ENCODE measurements at regions not wholly inside any gene's neighbourhood (a gene's known extent, or its start where the extent isn't known, plus 50 kb on each side); places are given as distances from the start of the nearest gene placed in this dataset.

DNA sequence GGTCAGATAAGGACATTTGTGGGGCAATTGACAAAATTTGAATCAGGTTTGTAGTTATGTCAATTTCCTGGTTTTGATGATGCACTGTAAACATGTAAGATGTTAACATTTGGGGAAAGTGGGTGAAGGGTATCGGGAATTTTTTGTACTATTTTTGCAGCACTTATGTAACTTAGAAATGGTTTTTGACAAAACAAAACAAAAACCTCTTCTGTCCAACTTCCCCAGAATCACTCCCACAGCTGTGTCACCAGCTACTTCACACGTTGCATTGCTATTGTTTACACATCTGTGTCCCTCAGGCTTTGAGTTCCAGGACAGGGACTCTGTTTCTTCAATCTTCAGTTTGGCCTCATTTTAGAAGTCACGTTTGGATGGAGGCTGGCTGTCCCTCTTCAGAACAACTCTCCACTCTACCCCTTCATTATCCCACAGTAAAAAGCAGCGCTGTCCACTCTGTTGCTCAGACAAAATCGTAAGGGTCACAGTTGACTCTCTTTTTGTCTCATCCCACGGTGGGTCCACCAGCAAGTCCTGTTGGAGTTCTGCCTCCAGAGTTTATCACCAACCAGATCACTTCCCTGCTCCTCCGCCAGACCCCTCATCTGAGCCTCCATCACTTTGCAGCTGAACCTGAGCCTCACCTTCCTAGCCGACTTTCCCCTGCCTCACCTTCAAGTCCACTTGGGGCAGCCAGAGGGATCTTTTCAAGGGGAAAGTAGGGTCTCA is 63.2 kb downstream of the NENF start:
- Mint-ChIP-seq H3K27me3 (peaks cover 42% of the 10 kb centered on the region), H3K9me3 (no peaks in the 10 kb centered on the region), H3K36me3 (ENCODE audit: insufficient read depth) (no peaks in the 10 kb centered on the region), H3K4me3 (no peak overlapping the region), H3K4me1 (no peaks in the 10 kb centered on the region), H3K27ac (ENCODE audit: low read depth) (no peak overlapping the region)
- DNase-seq (ENCODE audit: low spot score in 2 of 2) (no peak), ATAC-seq (replicated peaks; ENCODE audit: extremely low read depth, poor library complexity, severe bottlenecking) (no peak)

- peaks cover 36% of the 10 kb centered on the region for H3K27me3 Mint-ChIP-seq
- no peaks in the 10 kb centered on the region for H3K9me3 Mint-ChIP-seq
- no peak overlapping the region for H3K27ac Mint-ChIP-seq (ENCODE audit: low read depth)
- no peaks in the 10 kb centered on the region for H3K4me1 Mint-ChIP-seq
- H3K36me3 Mint-ChIP-seq (ENCODE audit: insufficient read depth), result no peaks in the 10 kb centered on the region
- DNase-seq (ENCODE audit: low spot score in 2 of 2), result no peak
- no peak overlapping the region for H3K4me3 Mint-ChIP-seq
- ATAC-seq (replicated peaks; ENCODE audit: extremely low read depth, poor library complexity, severe bottlenecking), result no peak
Measured at GRCh38 chr1:212496682-212497081, 64.0 kb downstream of the NENF start.

DNA sequence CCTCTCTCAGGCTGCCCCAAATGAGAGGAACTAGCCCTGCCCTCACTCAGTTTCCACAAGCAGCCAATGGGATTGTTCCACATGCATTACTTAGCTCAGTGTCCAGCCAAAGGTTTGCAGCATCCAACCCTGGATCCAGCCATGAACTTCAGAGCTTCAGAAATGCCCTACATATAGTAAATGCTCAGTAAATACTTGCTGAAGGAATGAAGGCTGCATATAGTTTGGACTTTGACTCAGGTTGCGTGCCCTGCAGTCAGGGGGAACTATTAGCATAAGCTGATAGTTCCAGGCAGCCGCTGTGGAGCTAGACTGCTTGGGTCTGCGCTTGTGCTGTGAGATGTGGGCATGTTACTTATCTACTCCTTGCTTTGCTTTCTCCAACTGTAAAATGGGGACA is 64.8 kb downstream of the NENF start:
- Mint-ChIP-seq H3K36me3 (ENCODE audit: insufficient read depth) (no peaks in the 10 kb centered on the region), H3K4me1 (no peaks in the 10 kb centered on the region), H3K27me3 (peaks cover 31% of the 10 kb centered on the region), H3K4me3 (no peak overlapping the region), H3K9me3 (no peaks in the 10 kb centered on the region), H3K27ac (ENCODE audit: low read depth) (no peak overlapping the region)
- ATAC-seq (replicated peaks; ENCODE audit: extremely low read depth, poor library complexity, severe bottlenecking), result no peak
- DNase-seq (ENCODE audit: low spot score in 2 of 2), result no peak

- H3K4me1 Mint-ChIP-seq, result no peaks in the 10 kb centered on the region
- peaks cover 31% of the 10 kb centered on the region for H3K27me3 Mint-ChIP-seq
- H3K36me3 Mint-ChIP-seq (ENCODE audit: insufficient read depth), result no peaks in the 10 kb centered on the region
- ATAC-seq (replicated peaks; ENCODE audit: extremely low read depth, poor library complexity, severe bottlenecking) (no peak), DNase-seq (ENCODE audit: low spot score in 2 of 2) (no peak)
- H3K27ac Mint-ChIP-seq (ENCODE audit: low read depth), result no peak overlapping the region
- no peak overlapping the region for H3K4me3 Mint-ChIP-seq
- H3K9me3 Mint-ChIP-seq, result no peaks in the 10 kb centered on the region
Measured at GRCh38 chr1:212498283-212499040, 65.7 kb downstream of the NENF start.

DNA sequence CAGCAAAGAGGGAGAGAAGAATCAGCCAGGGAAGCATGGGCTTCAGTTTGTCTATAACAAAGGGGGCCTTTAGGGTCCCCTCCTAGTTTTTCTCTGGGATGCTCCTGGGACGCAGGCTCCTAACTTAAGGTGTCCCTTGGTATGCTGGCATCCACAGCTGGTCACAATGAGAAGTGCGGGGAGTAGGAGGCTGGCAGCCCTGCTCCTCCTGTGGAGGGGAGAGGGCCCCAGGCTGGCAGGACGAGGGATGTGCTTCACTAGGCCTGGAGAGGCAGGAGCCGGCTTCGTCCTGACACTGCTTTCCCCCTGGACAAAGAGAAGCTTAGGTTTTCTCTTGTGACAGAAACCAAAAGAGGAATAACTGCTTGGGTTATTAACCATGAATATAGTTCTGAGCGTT is 67.6 kb downstream of the NENF start:
- Mint-ChIP-seq H3K36me3 (ENCODE audit: insufficient read depth) (no peaks in the 10 kb centered on the region), H3K27ac (ENCODE audit: low read depth) (no peak overlapping the region), H3K9me3 (no peaks in the 10 kb centered on the region), H3K27me3 (peaks cover 31% of the 10 kb centered on the region), H3K4me1 (no peaks in the 10 kb centered on the region), H3K4me3 (no peak overlapping the region)
- DNase-seq (ENCODE audit: low spot score in 2 of 2), result no peak
- ATAC-seq (replicated peaks; ENCODE audit: extremely low read depth, poor library complexity, severe bottlenecking), result no peak

DNA sequence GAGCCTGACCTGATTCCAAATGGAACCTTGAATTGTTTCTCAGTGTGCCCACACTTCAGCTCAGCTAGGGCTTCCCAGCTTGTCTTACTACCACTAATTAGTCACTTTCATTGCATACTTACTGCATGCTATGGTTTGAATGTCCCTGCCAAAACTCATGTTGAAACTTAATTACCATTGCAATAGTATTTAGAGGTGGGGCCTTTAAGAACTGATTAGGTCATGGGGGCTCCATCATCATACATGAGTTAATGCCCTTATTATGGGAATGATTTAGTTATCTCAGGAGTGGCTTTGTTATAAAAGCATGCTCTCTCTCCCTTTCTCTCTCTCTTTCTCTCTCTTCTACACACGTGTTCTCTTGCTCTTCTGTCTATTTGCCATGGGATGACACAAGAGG is 68.3 kb downstream of the NENF start:
- no peaks in the 10 kb centered on the region for H3K9me3 Mint-ChIP-seq
- peaks cover 29% of the 10 kb centered on the region for H3K27me3 Mint-ChIP-seq
- H3K4me1 Mint-ChIP-seq, result no peaks in the 10 kb centered on the region
- no peaks in the 10 kb centered on the region for H3K36me3 Mint-ChIP-seq (ENCODE audit: insufficient read depth)
- no peak overlapping the region for H3K27ac Mint-ChIP-seq (ENCODE audit: low read depth)
- H3K4me3 Mint-ChIP-seq, result no peak overlapping the region
- DNase-seq (ENCODE audit: low spot score in 2 of 2) (no peak), ATAC-seq (replicated peaks; ENCODE audit: extremely low read depth, poor library complexity, severe bottlenecking) (no peak)

- ATAC-seq (replicated peaks; ENCODE audit: extremely low read depth, poor library complexity, severe bottlenecking), result no peak
- Mint-ChIP-seq H3K4me1 (no peaks in the 10 kb centered on the region), H3K27me3 (peaks cover 12% of the 10 kb centered on the region), H3K27ac (ENCODE audit: low read depth) (no peak overlapping the region), H3K36me3 (ENCODE audit: insufficient read depth) (peaks cover under 1% of the 10 kb centered on the region), H3K4me3 (no peak overlapping the region), H3K9me3 (no peaks in the 10 kb centered on the region)
- DNase-seq (ENCODE audit: low spot score in 2 of 2), result no peak
Measured at GRCh38 chr1:212503714-212504113, 71.0 kb downstream of the NENF start.

DNA sequence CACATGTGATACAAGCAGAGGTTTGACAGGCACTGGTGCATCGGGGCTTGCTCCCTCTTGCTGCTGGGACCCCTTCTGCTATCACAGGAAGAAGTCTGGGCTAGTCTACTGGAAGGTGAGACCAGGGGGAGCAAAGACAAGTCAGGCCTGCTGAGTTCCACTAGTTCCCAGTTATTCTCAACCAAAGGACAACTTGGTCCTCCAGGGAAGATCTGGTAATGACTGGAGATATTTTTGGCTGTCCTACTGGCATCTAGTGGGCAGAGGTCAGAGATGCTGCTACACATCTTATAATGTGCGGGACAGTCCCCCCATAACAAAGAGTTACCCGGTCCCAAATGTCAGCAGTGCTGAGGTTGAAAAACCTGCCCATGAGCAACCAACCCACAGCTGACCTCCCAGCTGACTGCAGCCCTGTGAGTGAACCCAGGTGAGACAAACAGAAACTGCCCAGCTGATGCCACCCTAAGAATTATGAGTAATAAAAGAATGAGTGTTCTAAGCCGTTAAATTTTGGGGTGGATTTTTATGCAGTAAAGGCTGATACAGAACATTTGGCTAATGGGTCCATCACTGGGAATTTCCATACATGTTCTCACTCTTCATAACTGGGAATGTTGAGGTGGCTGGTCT is 71.6 kb downstream of the NENF start:
- peaks cover 7% of the 10 kb centered on the region for H3K27me3 Mint-ChIP-seq
- no peaks in the 10 kb centered on the region for H3K9me3 Mint-ChIP-seq
- peaks cover 2% of the 10 kb centered on the region for H3K36me3 Mint-ChIP-seq (ENCODE audit: insufficient read depth)
- DNase-seq (ENCODE audit: low spot score in 2 of 2), result no peak
- H3K4me1 Mint-ChIP-seq, result no peaks in the 10 kb centered on the region
- H3K4me3 Mint-ChIP-seq, result no peak overlapping the region
- no peak for ATAC-seq (replicated peaks; ENCODE audit: extremely low read depth, poor library complexity, severe bottlenecking)
- H3K27ac Mint-ChIP-seq (ENCODE audit: low read depth), result no peak overlapping the region

GRCh38 chr1:212506666-212507065 is 73.9 kb downstream of the NENF start:
- no peak for DNase-seq (ENCODE audit: low spot score in 2 of 2)
- peaks cover 25% of the 10 kb centered on the region for H3K27me3 Mint-ChIP-seq

GRCh38 chr1:212507369-212507768 is 74.6 kb downstream of the NENF start:
- no peak for ATAC-seq (replicated peaks; ENCODE audit: extremely low read depth, poor library complexity, severe bottlenecking)
- Mint-ChIP-seq H3K27me3 (peaks cover 32% of the 10 kb centered on the region), H3K9me3 (no peaks in the 10 kb centered on the region), H3K36me3 (ENCODE audit: insufficient read depth) (peaks cover 2% of the 10 kb centered on the region), H3K4me3 (no peak overlapping the region), H3K4me1 (no peaks in the 10 kb centered on the region), H3K27ac (ENCODE audit: low read depth) (no peak overlapping the region)
- no peak for DNase-seq (ENCODE audit: low spot score in 2 of 2)

More at GRCh38 chr1:212506666-212507065, 73.9 kb downstream of the NENF start:
- Mint-ChIP-seq H3K36me3 (ENCODE audit: insufficient read depth) (peaks cover 2% of the 10 kb centered on the region), H3K27ac (ENCODE audit: low read depth) (no peak overlapping the region), H3K4me3 (no peak overlapping the region), H3K9me3 (no peaks in the 10 kb centered on the region), H3K4me1 (no peaks in the 10 kb centered on the region)
- no peak for ATAC-seq (replicated peaks; ENCODE audit: extremely low read depth, poor library complexity, severe bottlenecking)

DNA sequence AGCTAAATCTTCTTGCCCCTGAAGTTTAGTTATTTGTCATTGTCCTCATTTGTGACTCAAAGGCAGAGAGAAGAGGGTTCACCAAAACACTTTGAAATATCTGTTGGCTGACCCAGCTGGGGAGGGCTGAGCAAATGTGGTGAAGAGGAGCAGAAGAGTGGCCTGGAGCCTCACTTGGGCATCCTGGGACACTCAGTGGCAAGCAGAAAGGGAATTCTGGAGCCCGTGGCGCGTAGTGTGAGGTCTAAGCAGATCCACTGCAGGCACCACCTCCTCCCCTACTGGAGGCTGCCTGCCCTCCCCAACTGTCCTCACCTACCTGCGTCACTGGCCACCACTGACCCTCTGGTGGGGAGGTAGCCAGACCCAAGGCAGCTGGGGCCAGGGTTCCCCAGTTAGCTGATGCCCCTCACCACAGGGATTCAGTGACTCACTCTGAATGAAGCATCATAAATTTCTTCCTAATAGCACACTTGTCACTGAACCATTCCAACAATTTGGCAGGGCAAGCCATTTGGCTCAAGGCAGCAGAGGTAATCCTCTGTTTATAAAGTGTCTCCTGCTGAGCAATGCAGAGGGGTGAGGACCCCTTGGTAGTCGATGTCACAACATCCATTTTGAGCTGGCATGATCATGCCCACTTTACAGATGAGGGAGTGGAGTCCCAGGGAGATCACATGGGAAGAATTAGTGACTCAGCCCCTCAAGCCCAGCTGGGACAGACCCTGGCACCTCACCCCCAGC is 80.3 kb downstream of the NENF start:
- Mint-ChIP-seq H3K9me3 (no peaks in the 10 kb centered on the region), H3K4me3 (no peak overlapping the region), H3K27me3 (peaks cover 83% of the 10 kb centered on the region), H3K27ac (ENCODE audit: low read depth) (no peak overlapping the region), H3K4me1 (no peaks in the 10 kb centered on the region), H3K36me3 (ENCODE audit: insufficient read depth) (peaks cover 4% of the 10 kb centered on the region)
- ATAC-seq (replicated peaks; ENCODE audit: extremely low read depth, poor library complexity, severe bottlenecking) (no peak), DNase-seq (ENCODE audit: low spot score in 2 of 2) (no peak)

DNA sequence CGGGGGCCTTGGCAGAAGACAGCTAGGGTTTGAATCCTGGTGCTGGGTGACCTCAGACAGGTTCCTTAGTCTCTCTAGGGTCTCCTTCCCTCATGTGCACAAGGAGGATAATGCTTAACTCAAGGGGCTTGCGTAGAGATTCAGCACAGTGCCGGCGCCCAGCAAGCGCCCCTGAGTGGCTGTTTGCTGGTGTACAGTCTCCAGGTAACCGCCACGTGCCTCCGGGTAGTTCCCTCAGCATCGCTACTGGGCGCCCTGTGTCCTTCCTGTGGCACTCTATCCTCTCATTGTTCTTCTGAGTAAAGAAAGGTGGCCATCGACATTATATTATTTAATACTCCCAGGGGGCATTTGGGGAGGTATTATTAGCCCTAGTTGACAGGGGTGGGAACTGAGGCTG is 80.9 kb downstream of the NENF start:
- H3K27ac Mint-ChIP-seq (ENCODE audit: low read depth), result no peak overlapping the region
- no peaks in the 10 kb centered on the region for H3K4me1 Mint-ChIP-seq
- H3K36me3 Mint-ChIP-seq (ENCODE audit: insufficient read depth), result peaks cover 4% of the 10 kb centered on the region
- H3K4me3 Mint-ChIP-seq, result no peak overlapping the region
- ATAC-seq (replicated peaks; ENCODE audit: extremely low read depth, poor library complexity, severe bottlenecking) (no peak), DNase-seq (ENCODE audit: low spot score in 2 of 2) (no peak)
- peaks cover 83% of the 10 kb centered on the region for H3K27me3 Mint-ChIP-seq
- H3K9me3 Mint-ChIP-seq, result no peaks in the 10 kb centered on the region
